ENCODE measurements at regions not wholly inside any gene's neighbourhood (a gene's known extent, or its start where the extent isn't known, plus 50 kb on each side); places are given as distances from the start of the nearest gene placed in this dataset.

DNA sequence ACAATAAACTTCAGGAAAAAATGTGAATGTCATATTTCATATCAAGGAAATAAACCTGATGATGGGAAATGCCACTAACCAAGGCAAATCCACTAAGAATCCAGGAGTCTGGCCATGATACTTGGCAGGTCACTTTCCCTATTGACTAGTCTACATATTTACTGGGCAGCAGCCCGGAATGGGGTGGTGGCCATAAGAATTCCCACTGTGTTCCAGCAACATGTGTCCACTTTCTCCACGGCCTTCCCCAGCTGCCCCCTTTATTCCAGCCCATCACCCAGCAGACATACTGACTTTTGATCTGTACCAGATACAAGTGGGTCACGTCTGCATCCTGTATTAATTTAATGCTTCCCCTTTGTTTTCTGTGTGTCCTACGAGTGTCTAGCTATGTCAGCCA is 234.5 kb upstream of the PRDM1 start:
- TF ChIP-seq POLR2A (IDR thresholded peaks at IDR 0.05; ENCODE audit: low read depth, low read length) (no peak), POLR2AphosphoS5 (IDR thresholded peaks at IDR 0.05; ENCODE audit: low read depth, low read length) (no peak)

Data from GM12892 (cell line).